Stomach (tissue), 8 donors: ENCODE measurements at regions not wholly inside any gene's neighbourhood (a gene's known extent, or its start where the extent isn't known, plus 50 kb on each side); places are given as distances from the start of the nearest gene placed in this dataset.

Experiments used
- DNase-seq, 2 donors: peaks; one replicate each; pipeline versions ENCODE4 v3.0.0 to v3.0.0-alpha.2; 2013 to 2019
- H3K27ac ChIP-seq, 5 donors: fragments of 200-600 bp in 4 of 5; sonication (generic) in 4 of 5; one replicate each; pipeline ENCODE4 v1.5.1; 2013 to 2019; ENCODE audit warnings: mild to moderate bottlenecking in 1 of 5, moderate library complexity in 1 of 5
- H3K27me3 ChIP-seq, 3 donors: fragments of 200-600 bp; sonication (generic); one replicate each; pipeline ENCODE4 v1.5.1; 2017 to 2019; ENCODE audit warnings: mixed run types in 1 of 3
- H3K36me3 ChIP-seq, 4 donors: fragments of 200-600 bp; sonication (generic); 1 replicate in 3 of 4; 2 replicates in 1 of 4; pipeline ENCODE4 v1.5.1; 2016 to 2019
- H3K4me1 ChIP-seq, 4 donors: fragments of 200-600 bp; sonication (generic); one replicate each; pipeline ENCODE4 v1.5.1; 2016 to 2019
- H3K4me3 ChIP-seq, 4 donors: fragments of 200-600 bp; sonication (generic) in 3 of 4; one replicate each; pipeline ENCODE4 v1.5.1; 2016 to 2019; ENCODE audit warnings: mild to moderate bottlenecking in 1 of 4
- H3K9me3 ChIP-seq, 4 donors: fragments of 200-600 bp; sonication (generic); one replicate each; pipeline ENCODE4 v1.5.1; 2016 to 2019
- EP300 ChIP-seq: sonication (generic); formaldehyde crosslinking; IDR thresholded peaks from one replicate; pipeline ENCODE4 v1.6.1; 2017; ENCODE audit warnings: antibody characterized with exemption
- POLR2A ChIP-seq, 4 donors: fragments of 450-650 bp; IDR thresholded peaks; one replicate each; pipeline ENCODE4 v1.6.1; 2016; ENCODE audit warnings: antibody characterized with exemption in 4 of 4, control low read depth in 2 of 4, mild to moderate bottlenecking in 1 of 4, moderate library complexity in 1 of 4
- POLR2AphosphoS5 ChIP-seq, 3 donors: sonication (generic); formaldehyde crosslinking; IDR thresholded peaks; one replicate each; pipeline ENCODE4 v1.6.1; 2016; ENCODE audit warnings: antibody characterized with exemption in 3 of 3
- WGBS, 5 donors: extraction: QIAGEN DNeasy Blood & Tissue Kit in 3 of 5; methylation state at CpG; one replicate each; pipeline versions ENCODE4 v1.1.5 to v1.1.7; 2013 to 2018; 5-methylcytosine and 5-hydroxymethylcytosine counted together
- intact Hi-C: fragments of 100-400 bp; cut with DNase I; formaldehyde crosslinking; loops from one replicate; pipeline ENCODE4 v1.15.1; 2023; ENCODE audit warnings: low total_unique reads
- TF ChIP-seq, protein P1 (sequence below), 7 experiments: fragments of 450-650 bp in 4 of 7; fragments of 200-600 bp in 3 of 7; sonication (generic) in 3 of 7; IDR thresholded peaks; one replicate each; pipeline ENCODE4 v1.5.1; 2016 to 2019; ENCODE audit warnings: antibody characterized with exemption in 7 of 7, control low read depth in 2 of 7, mild to moderate bottlenecking in 1 of 7
- donor health status: healthy with polysubstance abuse.
- donor health status: Bipolar disorder and iron deficiency.
- donor health status: healthy.

GRCh38 chr5:82403724-82404123 lies 125.6 kb upstream of the RPS23 start:
- Histone ChIP-seq H3K27ac (no peak overlapping the region), H3K4me1 (peaks cover 0 to 3% (median 0%) of the 10 kb centered on the region in 4 donors), H3K36me3 (no peaks in the 10 kb centered on the region), H3K27me3 (no peaks in the 10 kb centered on the region), H3K4me3 (no peak overlapping the region), H3K9me3 (peaks cover 0 to 26% (median 10%) of the 10 kb centered on the region in 4 donors)
- intact Hi-C loops = no loop called here
- DNase-seq = no peak
- TF ChIP-seq POLR2A (IDR thresholded peaks at IDR 0.05) (no peak), EP300 (no peak), POLR2AphosphoS5 (IDR thresholded peaks at IDR 0.05) (no peak)
- TF ChIP-seq, protein P1, sequence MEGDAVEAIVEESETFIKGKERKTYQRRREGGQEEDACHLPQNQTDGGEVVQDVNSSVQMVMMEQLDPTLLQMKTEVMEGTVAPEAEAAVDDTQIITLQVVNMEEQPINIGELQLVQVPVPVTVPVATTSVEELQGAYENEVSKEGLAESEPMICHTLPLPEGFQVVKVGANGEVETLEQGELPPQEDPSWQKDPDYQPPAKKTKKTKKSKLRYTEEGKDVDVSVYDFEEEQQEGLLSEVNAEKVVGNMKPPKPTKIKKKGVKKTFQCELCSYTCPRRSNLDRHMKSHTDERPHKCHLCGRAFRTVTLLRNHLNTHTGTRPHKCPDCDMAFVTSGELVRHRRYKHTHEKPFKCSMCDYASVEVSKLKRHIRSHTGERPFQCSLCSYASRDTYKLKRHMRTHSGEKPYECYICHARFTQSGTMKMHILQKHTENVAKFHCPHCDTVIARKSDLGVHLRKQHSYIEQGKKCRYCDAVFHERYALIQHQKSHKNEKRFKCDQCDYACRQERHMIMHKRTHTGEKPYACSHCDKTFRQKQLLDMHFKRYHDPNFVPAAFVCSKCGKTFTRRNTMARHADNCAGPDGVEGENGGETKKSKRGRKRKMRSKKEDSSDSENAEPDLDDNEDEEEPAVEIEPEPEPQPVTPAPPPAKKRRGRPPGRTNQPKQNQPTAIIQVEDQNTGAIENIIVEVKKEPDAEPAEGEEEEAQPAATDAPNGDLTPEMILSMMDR (IDR thresholded peaks at IDR 0.05) = no peak
- 78 to 89% (median 83%) methylated on average over 2 of the region's 2 CpGs for WGBS, 5 donors

- H3K4me3 ChIP-seq = no peak overlapping the region
- H3K4me1 ChIP-seq = peaks cover 0 to 3% (median 0%) of the 10 kb centered on the region in 4 donors
- no peak for TF ChIP-seq POLR2A (IDR thresholded peaks at IDR 0.05)
- no peak for TF ChIP-seq POLR2AphosphoS5 (IDR thresholded peaks at IDR 0.05)
- TF ChIP-seq, protein P1 (IDR thresholded peaks at IDR 0.05) = no peak
- no peak for TF ChIP-seq EP300
- 82 to 96% (median 88%) methylated on average over 2 of the region's 2 CpGs for whole genome bisulfite sequencing, 5 donors
- H3K9me3 ChIP-seq = peaks cover 0 to 26% (median 10%) of the 10 kb centered on the region in 4 donors
- DNase-seq = no peak
- H3K27me3 ChIP-seq = no peaks in the 10 kb centered on the region
- H3K36me3 ChIP-seq = no peaks in the 10 kb centered on the region
- no peak overlapping the region for H3K27ac ChIP-seq
- intact Hi-C loops = no loop called here
Measured at GRCh38 chr5:82403026-82403425, 124.9 kb upstream of the RPS23 start.

GRCh38 chr5:82399111-82399510 lies 121.0 kb upstream of the RPS23 start:
- WGBS, 5 donors = 87 to 92% (median 90%) methylated on average over 2 of the region's 2 CpGs
- no peaks in the 10 kb centered on the region for H3K36me3 ChIP-seq
- H3K4me1 ChIP-seq = peaks cover 0 to 11% (median 4%) of the 10 kb centered on the region in 4 donors
- no peak for DNase-seq
- no peak overlapping the region for H3K4me3 ChIP-seq
- TF ChIP-seq EP300 (no peak), POLR2AphosphoS5 (IDR thresholded peaks at IDR 0.05) (no peak), POLR2A (IDR thresholded peaks at IDR 0.05) (no peak)
- TF ChIP-seq, protein P1 (IDR thresholded peaks at IDR 0.05) = no peak
- no peak overlapping the region for H3K27ac ChIP-seq
- H3K27me3 ChIP-seq = no peaks in the 10 kb centered on the region
- intact Hi-C loops = no loop called here
- H3K9me3 ChIP-seq = peaks cover 0 to 15% (median 7%) of the 10 kb centered on the region in 4 donors

DNA sequence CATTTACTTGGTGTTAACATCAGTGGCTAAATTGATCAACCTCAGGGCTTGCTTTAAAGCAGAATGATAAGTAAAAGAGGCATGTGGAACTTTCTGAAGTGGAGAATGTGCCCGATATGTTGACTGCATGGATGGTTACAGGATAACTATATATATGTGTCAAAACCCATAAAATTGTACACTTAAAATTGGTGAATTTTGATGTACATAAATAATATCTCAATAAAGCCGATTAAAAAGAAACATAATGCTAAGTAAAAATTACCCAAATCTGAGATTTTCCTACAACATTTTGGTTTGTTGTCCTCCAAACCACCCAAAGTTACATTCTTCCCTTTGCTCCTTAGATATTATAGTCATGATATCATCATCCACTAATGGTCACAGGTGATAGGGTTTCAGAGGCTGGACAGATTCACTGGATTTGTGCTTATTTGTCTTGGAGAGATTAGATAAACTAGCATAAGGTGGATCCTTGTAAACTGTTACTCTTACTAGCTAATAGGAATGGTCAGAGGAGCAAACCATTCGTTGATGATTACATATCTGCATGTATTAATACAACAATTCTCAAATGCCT lies 119.7 kb upstream of the RPS23 start:
- whole genome bisulfite sequencing, 5 donors = 86 to 93% (median 91%) methylated on average over 3 of the region's 3 CpGs
- no peak for TF ChIP-seq EP300
- no peak for TF ChIP-seq POLR2A (IDR thresholded peaks at IDR 0.05)
- TF ChIP-seq POLR2AphosphoS5 (IDR thresholded peaks at IDR 0.05) = no peak
- TF ChIP-seq, protein P1 (IDR thresholded peaks at IDR 0.05) = no peak

More for the DNA sequence above, 119.7 kb upstream of the RPS23 start:
- Histone ChIP-seq H3K36me3 (no peaks in the 10 kb centered on the region), H3K27me3 (no peaks in the 10 kb centered on the region), H3K4me3 (no peak overlapping the region), H3K4me1 (peaks cover 0 to 11% (median 4%) of the 10 kb centered on the region in 4 donors), H3K27ac (no peak overlapping the region), H3K9me3 (peaks cover 0 to 2% (median 0%) of the 10 kb centered on the region in 4 donors)
- intact Hi-C loops = no loop called here
- DNase-seq = no peak
